HG03039 (cell line): ENCODE measurements at regions not wholly inside any gene's neighbourhood (a gene's known extent, or its start where the extent isn't known, plus 50 kb on each side); places are given as distances from the start of the nearest gene placed in this dataset.

ENCODE experiments used
- ATAC-seq: cut with Tn5 transposase; IDR thresholded peaks from one replicate; pipeline ENCODE4 v1.9.1; 2021; ENCODE audit warnings: mild to moderate bottlenecking, moderate library complexity; ENCODE audit not compliant: unreplicated experiment

DNA sequence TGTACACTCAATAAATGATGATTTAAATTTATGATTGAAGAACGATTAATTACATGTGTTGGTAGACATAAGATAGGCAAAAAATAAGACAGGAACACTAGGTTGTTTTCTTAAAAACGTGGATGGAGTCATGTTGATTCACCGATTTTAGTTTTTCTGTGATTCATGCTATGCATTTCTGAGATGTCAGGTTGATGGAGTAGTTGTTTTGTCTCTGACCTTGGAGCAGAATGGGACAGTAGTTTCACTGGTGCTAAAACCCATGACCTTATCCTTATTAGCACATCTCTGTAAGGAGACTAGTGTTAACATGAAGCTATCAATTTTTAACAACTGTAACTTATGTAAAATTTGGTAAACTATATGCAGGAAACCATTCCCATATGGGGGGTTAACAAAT is 611.6 kb upstream of the FZD8 start:
- no peak for ATAC-seq

- ATAC-seq: no peak
Measured at GRCh38 chr10:36251068-36251467, 609.0 kb upstream of the FZD8 start.

GRCh38 chr10:36248304-36248981 is 606.3 kb upstream of the FZD8 start:
- ATAC-seq: no peak

DNA sequence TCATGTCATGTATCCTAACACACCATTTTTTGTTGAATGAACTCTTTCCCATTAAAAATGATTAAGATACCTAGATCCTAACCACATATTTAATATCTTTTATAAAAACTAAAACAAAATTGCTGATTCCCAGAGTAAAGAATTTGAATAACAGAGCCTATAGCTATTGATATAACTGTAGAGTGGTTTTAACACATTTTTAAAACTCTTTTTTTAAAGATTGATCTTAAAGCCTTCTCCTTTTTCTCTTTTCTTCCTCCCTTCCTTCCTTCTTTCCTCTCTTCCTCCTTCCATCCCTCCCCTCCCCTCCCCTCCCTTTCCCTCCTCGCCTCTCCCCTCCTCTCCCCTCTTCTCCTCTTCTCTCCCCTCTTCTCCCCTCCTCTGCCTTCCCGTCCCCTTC is 605.4 kb upstream of the FZD8 start:
- no peak for ATAC-seq

DNA sequence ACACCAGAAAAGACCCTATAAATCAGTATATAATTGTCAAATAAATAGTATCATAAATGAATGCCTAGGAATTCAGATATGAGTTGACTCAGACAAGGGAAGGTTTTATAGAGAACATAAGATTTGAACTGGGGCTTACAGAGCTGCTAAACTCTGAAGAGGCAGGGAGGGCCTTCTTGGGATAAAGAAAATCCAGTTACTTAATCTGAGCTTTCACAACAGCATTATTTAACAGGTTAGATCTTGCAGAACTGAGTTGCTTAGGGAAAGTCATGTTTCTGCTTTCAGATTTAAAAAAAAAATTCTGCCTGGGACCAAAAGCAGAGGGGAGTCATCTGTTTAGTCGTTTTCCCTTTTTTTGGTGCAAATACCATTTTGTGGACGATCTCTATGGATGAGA is 594.8 kb upstream of the FZD8 start:
- no peak for ATAC-seq

DNA sequence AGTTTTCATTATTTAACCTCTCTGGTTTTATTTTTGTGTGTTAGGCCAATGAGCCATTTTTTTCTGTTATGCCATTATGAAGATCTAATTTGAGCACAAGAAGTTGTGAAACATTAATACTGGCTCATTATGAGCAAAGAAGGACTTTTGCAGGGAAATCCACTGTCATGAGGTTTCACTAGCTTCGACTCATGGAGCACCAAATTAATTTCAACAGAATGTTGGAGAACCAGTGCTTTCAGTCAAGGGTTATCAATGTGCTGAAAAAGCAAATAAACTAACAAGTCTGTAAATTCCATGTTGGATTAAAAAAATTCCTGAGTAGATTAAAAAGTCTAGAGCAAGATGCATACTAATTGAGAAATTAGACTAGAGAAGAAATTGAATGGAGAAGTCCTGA is 594.2 kb upstream of the FZD8 start:
- ATAC-seq: no peak

DNA sequence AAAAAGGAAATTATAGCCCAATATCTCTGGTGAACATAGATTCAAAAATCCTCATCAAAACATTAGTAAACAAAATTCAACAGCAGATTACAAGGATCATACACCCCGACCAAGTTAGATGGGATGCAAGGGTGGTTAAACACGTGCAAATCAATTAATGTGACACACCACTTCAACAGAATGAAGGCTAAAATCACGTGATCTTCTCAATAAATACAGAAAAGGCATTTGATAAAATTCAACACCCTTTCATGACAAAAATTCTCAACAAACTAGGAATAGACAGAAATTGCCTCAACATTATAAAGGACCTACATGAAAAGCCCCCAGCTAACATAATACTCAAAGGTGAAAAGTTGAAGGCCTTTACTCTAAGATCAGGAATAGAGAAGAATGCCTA is 590.8 kb upstream of the FZD8 start:
- ATAC-seq: no peak

DNA sequence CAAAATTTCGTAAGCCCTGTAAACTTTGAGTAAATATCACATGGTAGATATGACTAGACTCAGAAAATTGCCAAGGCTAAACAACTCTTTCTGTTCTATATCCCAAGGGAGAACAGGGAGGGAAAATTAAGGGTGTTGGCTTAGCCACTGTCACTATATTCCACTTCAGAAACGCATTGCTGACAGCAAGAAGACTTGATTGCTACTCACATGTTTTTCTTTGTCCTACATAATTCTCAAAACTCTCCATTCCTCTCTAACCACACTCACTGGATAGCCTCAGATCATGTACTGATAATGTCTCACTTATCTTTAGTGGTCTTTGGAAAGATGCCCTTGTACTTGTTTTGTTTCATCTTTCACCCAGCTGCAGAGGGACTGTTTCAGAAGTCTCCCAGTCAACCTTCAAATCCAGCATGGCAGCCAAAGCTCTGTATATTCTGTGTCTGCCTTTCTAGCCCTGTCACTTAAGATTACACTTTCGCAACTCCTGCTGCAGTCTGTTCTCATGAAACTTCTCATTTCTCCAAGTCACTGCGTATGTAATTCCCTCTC is 582.4 kb upstream of the FZD8 start:
- no peak for ATAC-seq

DNA sequence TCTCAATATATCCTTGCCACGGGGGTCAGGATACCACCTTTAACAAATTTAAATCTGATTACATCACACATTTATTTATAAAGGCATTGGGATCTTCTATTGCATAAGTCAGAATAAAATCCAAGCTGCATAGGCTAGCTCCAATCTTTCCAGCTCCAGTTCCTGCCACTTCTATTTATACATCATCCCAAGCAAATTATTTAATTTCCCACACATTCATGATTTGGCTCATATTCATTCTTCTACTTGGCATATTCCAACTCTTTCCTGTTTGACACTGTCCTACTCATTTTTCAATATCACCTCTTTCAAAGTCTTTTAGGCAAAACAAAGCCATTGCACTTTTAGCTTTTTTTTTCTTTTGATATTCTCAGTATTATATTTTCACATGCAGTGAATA is 579.0 kb upstream of the FZD8 start:
- no peak for ATAC-seq

- ATAC-seq: no peak
Measured at GRCh38 chr10:36220151-36220550, 578.1 kb upstream of the FZD8 start.

- ATAC-seq: no peak
Measured at GRCh38 chr10:36211856-36212255, 569.8 kb upstream of the FZD8 start.

- no peak for ATAC-seq
Measured at GRCh38 chr10:36209480-36209879, 567.4 kb upstream of the FZD8 start.

DNA sequence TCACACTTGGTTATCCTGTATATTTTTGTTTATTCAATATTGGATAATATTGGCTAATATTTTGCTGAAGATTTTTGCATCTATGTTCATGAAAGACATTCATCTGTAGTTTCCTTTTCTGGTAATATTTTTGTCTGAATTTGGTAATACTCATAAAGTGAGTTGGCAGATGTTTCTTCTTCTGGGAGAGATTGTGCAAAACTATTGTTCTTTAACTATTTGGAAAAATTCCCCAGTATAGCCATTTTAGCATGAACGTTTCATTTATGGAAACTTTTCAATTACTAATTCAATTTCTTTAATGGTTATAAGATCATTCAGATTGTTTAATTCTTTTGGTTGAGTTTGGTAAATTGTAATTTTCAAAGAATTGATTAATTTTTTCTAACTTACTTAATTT is 560.8 kb upstream of the FZD8 start:
- no peak for ATAC-seq

GRCh38 chr10:36200577-36200976 is 558.5 kb upstream of the FZD8 start:
- ATAC-seq: no peak

DNA sequence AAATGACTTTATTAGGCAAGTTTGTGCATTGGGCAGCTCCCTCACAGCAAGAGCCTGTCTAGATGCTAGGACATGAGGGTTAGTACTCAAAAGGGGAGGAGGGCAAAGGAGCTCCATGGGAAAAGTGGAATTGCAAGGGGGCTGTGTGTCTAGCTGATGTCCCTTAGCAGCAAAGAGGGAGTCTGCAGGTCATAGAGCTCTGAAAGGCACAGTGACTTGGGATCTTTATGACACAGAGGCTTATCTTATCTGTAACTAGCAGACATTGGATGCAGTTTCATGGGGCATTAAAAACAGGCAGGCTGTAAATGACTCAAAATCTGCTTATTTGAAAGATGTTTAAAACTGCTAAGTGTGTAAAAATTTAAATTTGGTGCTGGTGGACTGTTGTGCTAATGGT is 556.2 kb upstream of the FZD8 start:
- ATAC-seq: no peak

GRCh38 chr10:36195364-36195763 is 553.3 kb upstream of the FZD8 start:
- no peak for ATAC-seq

DNA sequence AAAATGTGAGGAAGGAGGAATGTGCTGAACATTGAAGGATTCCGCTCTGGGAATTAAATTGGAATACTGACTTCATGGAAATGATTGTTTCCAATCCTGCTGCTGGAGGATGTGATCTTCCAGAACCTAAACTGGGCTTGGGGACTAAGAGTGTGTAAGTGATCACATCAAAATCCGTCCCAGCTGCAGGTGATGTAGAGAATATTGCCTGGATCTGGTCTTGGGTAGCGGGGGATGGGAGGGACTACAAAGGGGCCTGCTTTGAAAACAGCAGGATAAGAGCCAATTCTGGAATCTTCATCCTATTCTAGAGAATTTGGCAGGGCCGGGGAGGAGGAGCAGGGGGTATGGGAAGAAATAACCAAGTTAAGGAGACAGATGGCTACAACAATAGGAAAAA is 552.2 kb upstream of the FZD8 start:
- ATAC-seq: no peak

DNA sequence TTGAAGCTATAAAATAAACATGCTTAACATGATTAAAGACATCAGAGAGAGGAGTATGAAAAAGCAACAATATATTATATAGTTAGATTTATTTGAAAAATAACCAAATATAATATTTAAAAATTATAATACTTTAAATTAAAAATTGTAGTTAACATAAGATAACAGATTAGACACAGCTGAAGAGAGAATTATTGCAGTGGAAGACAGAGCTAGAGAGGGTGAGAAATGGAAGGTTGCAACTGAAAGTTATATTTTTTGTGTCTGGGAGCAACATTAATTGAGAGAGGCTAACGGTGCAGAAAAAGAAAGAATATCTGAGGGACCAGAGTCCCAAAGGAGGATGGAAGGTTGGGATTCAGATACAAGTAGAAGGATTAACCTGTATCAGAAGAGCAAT is 548.9 kb upstream of the FZD8 start:
- no peak for ATAC-seq

- ATAC-seq: no peak
Measured at GRCh38 chr10:36188461-36188860, 546.4 kb upstream of the FZD8 start.

- ATAC-seq: no peak
Measured at GRCh38 chr10:36188080-36188453, 546.0 kb upstream of the FZD8 start.

- no peak for ATAC-seq
Measured at GRCh38 chr10:36187380-36188079, 545.4 kb upstream of the FZD8 start.

DNA sequence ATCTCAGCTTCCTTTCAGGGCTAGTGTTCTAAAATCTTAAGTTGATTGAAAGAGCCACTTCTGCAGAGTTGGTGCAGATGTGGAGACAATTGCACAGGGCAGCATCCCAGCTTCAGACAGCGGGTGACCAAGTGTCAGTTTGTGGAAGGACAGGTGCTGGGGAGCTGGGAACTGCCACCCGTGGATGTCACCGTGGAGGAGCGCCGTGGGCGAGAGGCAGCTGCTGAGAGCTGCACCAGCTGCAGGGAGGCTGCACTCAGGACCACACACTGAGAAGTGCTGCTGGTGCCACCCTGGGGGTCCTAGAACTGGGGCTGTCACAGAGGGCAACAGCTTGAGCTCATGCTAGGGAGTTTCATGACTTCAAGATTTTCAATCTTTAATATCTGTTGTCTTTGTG is 543.0 kb upstream of the FZD8 start:
- ATAC-seq: no peak

- no peak for ATAC-seq
Measured at GRCh38 chr10:36183726-36184125, 541.6 kb upstream of the FZD8 start.
